SU-DHL-6 (cell line): ENCODE measurements at regions not wholly inside any gene's neighbourhood (a gene's known extent, or its start where the extent isn't known, plus 50 kb on each side); places are given as distances from the start of the nearest gene placed in this dataset.

Experiments
- H2AFZ ChIP-seq: fragments of 200-600 bp; sonication (generic); 2 replicates; pipeline ENCODE4 v1.6.1; 2014; ENCODE audit warnings: low read depth, mild to moderate bottlenecking, moderate library complexity, mixed read lengths, antibody characterized with exemption, low read length; ENCODE audit not compliant: severe bottlenecking
- H3F3A ChIP-seq: fragments of 200-600 bp; shearing (Covaris generic); 2 replicates; pipeline ENCODE4 v1.6.0; 2016; ENCODE audit warnings: antibody characterized with exemption, mild to moderate bottlenecking; ENCODE audit not compliant: insufficient read depth
- H3K27ac ChIP-seq: fragments of 200-600 bp; sonication (generic); 2 replicates; pipeline ENCODE4 v1.5.1; 2016; ENCODE audit warnings: low read depth, mild to moderate bottlenecking, low read length, moderate library complexity, mixed read lengths
- H3K27me3 ChIP-seq: fragments of 200-600 bp; sonication (generic), shearing (Covaris generic); 2 replicates; pipeline ENCODE4 v1.6.0; 2014; ENCODE audit warnings: mild to moderate bottlenecking, low read length
- H3K36me3 ChIP-seq: fragments of 200-600 bp; sonication (generic); 2 replicates; pipeline ENCODE4 v1.6.1; 2014; ENCODE audit warnings: mild to moderate bottlenecking, low read length, mixed read lengths
- H3K4me2 ChIP-seq: fragments of 300-600, 200-600 bp; shearing (Covaris generic), sonication (generic); 2 replicates; pipeline ENCODE4 v1.6.0; 2014; ENCODE audit warnings: low read length, low read depth, mild to moderate bottlenecking; ENCODE audit not compliant: poor library complexity, severe bottlenecking
- H3K4me3 ChIP-seq: fragments of 200-600 bp; sonication (generic); 2 replicates; pipeline ENCODE4 v1.5.1; 2014; ENCODE audit warnings: antibody characterized with exemption, low read length, mild to moderate bottlenecking, mixed read lengths; ENCODE audit not compliant: insufficient read depth, poor library complexity, severe bottlenecking
- H3K79me2 ChIP-seq: fragments of 200-600 bp; sonication (generic); 2 replicates; pipeline ENCODE4 v1.6.1; 2014; ENCODE audit warnings: mild to moderate bottlenecking, low read length, moderate library complexity; ENCODE audit not compliant: insufficient read depth
- H3K9ac ChIP-seq: fragments of 200-600 bp; sonication (generic); 2 replicates; pipeline ENCODE4 v1.7.0; 2014; ENCODE audit warnings: mild to moderate bottlenecking, low read length
- H3K9me2 ChIP-seq: fragments of 200-600 bp; sonication (generic); replicated peaks from 2 replicates; pipeline ENCODE4 v1.6.1; 2014; ENCODE audit warnings: low read length; ENCODE audit not compliant: insufficient read depth
- H3K9me3 ChIP-seq: fragments of 200-600 bp; sonication (generic); 2 replicates; pipeline ENCODE4 v1.6.1; 2014; ENCODE audit warnings: low read length, mixed read lengths; ENCODE audit not compliant: insufficient read depth
- H4K20me1 ChIP-seq: fragments of 200-600 bp; sonication (generic); 2 replicates; pipeline ENCODE4 v1.6.1; 2014; ENCODE audit warnings: low read depth, mild to moderate bottlenecking, antibody characterized with exemption, low read length, moderate library complexity, mixed read lengths
- EZH2phosphoT487 ChIP-seq: fragments of 200-600 bp; sonication (generic), shearing (Covaris generic); conservative IDR thresholded peaks from 2 replicates; pipeline ENCODE4 v1.6.1; 2018; ENCODE audit warnings: mild to moderate bottlenecking, antibody characterized with exemption, low read length, moderate library complexity, mixed read lengths
- TF ChIP-seq, protein P1 (sequence below): fragments of 200-600 bp; sonication (generic); IDR thresholded peaks from one replicate; pipeline ENCODE4 v1.5.1; 2017; ENCODE audit warnings: antibody characterized with exemption, mild to moderate bottlenecking, low read length, moderate library complexity; ENCODE audit not compliant: insufficient read depth, poor library complexity, severe bottlenecking

DNA sequence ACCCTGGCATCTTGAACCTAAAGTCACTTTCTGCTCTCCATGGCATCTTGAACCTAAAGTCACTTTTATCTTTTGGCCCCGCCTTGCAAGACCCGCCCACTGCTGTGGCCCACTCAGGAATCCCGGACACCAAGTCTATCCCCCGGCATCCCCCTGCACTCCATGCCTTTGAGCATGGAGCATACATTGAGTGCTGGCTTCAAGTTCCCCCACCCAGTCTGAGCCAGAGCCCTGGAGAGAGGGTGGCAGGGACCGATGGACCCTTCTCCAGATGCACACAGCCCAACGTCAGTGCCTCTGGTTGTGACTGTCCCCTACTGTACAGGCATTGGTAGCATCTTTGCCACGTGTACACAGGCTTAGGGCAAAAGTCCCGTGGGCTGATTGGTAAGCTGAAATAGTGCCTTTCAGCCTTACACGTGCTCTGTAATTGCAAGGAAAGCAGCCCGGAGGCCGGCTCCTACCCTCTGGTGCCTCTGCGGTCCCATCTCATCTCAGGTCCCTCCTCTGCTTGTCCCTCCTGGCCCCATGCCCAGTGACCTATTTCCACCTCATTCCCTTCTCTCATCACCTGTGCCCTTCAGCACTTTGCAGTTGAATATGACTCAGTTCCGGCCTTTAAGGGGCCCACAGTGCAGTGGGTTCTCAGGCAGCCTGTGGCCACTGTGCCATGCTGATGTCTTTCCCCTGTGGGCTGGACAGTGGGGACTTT lies 154.0 kb downstream of the INHBB start:
- Histone ChIP-seq H3F3A (no peaks in the 10 kb centered on the region), H3K4me2 (no peak overlapping the region), H3K36me3 (no peaks in the 10 kb centered on the region), H3K4me3 (no peak overlapping the region), H3K9ac (no peak overlapping the region), H4K20me1 (no peaks in the 10 kb centered on the region), H3K27me3 (no peaks in the 10 kb centered on the region), H2AFZ (no peak overlapping the region), H3K9me3 (no peaks in the 10 kb centered on the region), H3K27ac (no peak overlapping the region), H3K9me2 (no peaks in the 10 kb centered on the region), H3K79me2 (no peaks in the 10 kb centered on the region)
- TF ChIP-seq EZH2phosphoT487 = no peak
- TF ChIP-seq, protein P1, sequence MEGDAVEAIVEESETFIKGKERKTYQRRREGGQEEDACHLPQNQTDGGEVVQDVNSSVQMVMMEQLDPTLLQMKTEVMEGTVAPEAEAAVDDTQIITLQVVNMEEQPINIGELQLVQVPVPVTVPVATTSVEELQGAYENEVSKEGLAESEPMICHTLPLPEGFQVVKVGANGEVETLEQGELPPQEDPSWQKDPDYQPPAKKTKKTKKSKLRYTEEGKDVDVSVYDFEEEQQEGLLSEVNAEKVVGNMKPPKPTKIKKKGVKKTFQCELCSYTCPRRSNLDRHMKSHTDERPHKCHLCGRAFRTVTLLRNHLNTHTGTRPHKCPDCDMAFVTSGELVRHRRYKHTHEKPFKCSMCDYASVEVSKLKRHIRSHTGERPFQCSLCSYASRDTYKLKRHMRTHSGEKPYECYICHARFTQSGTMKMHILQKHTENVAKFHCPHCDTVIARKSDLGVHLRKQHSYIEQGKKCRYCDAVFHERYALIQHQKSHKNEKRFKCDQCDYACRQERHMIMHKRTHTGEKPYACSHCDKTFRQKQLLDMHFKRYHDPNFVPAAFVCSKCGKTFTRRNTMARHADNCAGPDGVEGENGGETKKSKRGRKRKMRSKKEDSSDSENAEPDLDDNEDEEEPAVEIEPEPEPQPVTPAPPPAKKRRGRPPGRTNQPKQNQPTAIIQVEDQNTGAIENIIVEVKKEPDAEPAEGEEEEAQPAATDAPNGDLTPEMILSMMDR = no peak

DNA sequence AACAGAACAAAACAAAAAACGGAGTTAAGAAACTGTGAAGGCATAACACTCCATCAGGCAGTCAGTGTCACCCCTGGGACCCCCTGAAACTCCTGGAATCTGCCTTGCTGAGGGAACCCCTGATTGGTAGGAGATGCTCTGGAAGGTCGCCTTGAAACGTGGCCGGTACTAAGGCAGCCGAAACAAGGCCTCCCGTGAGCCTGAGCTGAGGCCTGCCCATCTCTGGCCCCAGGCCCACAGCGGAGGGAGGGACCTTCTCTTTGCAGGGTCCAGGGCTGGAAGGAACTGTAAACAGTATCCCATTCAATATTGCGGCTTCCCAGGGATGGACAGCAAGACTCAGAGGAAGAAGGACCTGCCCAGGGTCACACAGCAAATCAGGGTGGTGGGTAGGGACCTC lies 155.7 kb downstream of the INHBB start:
- Histone ChIP-seq H3K4me2 (no peak overlapping the region), H3K79me2 (no peaks in the 10 kb centered on the region), H3F3A (no peaks in the 10 kb centered on the region), H3K9me3 (no peaks in the 10 kb centered on the region), H3K36me3 (no peaks in the 10 kb centered on the region), H3K27me3 (no peaks in the 10 kb centered on the region), H4K20me1 (no peaks in the 10 kb centered on the region), H3K9me2 (no peaks in the 10 kb centered on the region), H3K4me3 (no peak overlapping the region), H2AFZ (no peak overlapping the region), H3K9ac (no peak overlapping the region), H3K27ac (no peak overlapping the region)
- TF ChIP-seq, protein P1 = no peak
- TF ChIP-seq EZH2phosphoT487 = no peak

DNA sequence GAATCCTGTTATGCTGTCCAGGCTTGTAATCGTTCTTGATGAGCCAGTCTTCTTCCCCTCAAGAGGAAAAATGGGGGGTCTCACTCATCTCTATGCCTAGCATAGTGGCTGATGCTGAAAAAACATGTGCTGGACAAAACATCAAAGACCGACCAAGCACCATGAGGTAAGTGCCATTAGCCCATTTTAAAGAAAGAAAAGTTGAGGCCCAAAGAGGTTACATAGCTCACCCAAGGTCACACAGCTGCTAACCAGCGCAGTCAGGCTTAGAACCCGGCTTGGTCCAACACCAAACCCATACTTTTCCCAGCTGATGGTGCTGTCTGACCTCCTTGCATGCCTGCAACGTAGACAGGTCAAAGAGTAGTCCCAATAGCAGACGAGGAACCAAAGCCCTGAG lies 156.4 kb downstream of the INHBB start:
- H3K27ac ChIP-seq = no peak overlapping the region
- H2AFZ ChIP-seq = no peak overlapping the region
- H3K4me3 ChIP-seq = no peak overlapping the region
- H3K9me3 ChIP-seq = no peaks in the 10 kb centered on the region
- H3K27me3 ChIP-seq = no peaks in the 10 kb centered on the region
- H3K4me2 ChIP-seq = no peak overlapping the region
- no peaks in the 10 kb centered on the region for H3K9me2 ChIP-seq
- no peaks in the 10 kb centered on the region for H3K36me3 ChIP-seq
- H3F3A ChIP-seq = no peaks in the 10 kb centered on the region
- no peak overlapping the region for H3K9ac ChIP-seq
- TF ChIP-seq, protein P1 = no peak
- TF ChIP-seq EZH2phosphoT487 = no peak
- no peaks in the 10 kb centered on the region for H4K20me1 ChIP-seq
- no peaks in the 10 kb centered on the region for H3K79me2 ChIP-seq
